Endothelial cell (in vitro differentiated cells): ENCODE measurements at regions not wholly inside any gene's neighbourhood (a gene's known extent, or its start where the extent isn't known, plus 50 kb on each side); places are given as distances from the start of the nearest gene placed in this dataset.

Source experiments
- DNase-seq: peaks from one replicate; pipeline ENCODE4 v3.0.0; 2021; ENCODE audit warnings: low spot score
- H3K27ac Mint-ChIP-seq: one replicate; pipeline ENCODE4 v1.8.0; 2021; ENCODE audit warnings: mixed read lengths, inconsistent platforms; ENCODE audit not compliant: unreplicated experiment
- H3K27me3 Mint-ChIP-seq: one replicate; pipeline ENCODE4 v1.8.0; 2021; ENCODE audit warnings: mild to moderate bottlenecking, moderate library complexity, mixed read lengths, inconsistent platforms; ENCODE audit not compliant: unreplicated experiment
- H3K36me3 Mint-ChIP-seq: one replicate; pipeline ENCODE4 v1.8.0; 2021; ENCODE audit warnings: mild to moderate bottlenecking, low read depth, mixed read lengths, inconsistent platforms; ENCODE audit not compliant: unreplicated experiment
- H3K4me1 Mint-ChIP-seq: one replicate; pipeline ENCODE4 v1.8.0; 2021; ENCODE audit warnings: mild to moderate bottlenecking, mixed read lengths, inconsistent platforms; ENCODE audit not compliant: unreplicated experiment
- H3K4me3 Mint-ChIP-seq: one replicate; pipeline ENCODE4 v1.8.0; 2021; ENCODE audit warnings: mild to moderate bottlenecking, mixed read lengths, inconsistent platforms; ENCODE audit not compliant: unreplicated experiment
- H3K9me3 Mint-ChIP-seq: one replicate; pipeline ENCODE4 v1.8.0; 2021; ENCODE audit warnings: mixed read lengths, inconsistent platforms; ENCODE audit not compliant: unreplicated experiment
- CTCF ChIP-seq: fragments of 200-600 bp; sonication (generic); IDR thresholded peaks from one replicate; pipeline ENCODE4 v1.5.0; 2021; ENCODE audit warnings: antibody characterized with exemption; ENCODE audit not compliant: unreplicated experiment

- Mint-ChIP-seq H3K4me3 (no peak overlapping the region), H3K27me3 (peaks cover 4% of the 10 kb centered on the region), H3K4me1 (no peaks in the 10 kb centered on the region), H3K36me3 (no peaks in the 10 kb centered on the region), H3K9me3 (no peaks in the 10 kb centered on the region), H3K27ac (no peak overlapping the region)
- no peak for TF ChIP-seq CTCF
- DNase-seq, result no peak
Measured at GRCh38 chr5:130243641-130244040, 339.4 kb downstream of the CHSY3 start.

GRCh38 chr5:130237721-130238120 lies 333.5 kb downstream of the CHSY3 start:
- DNase-seq, result no peak
- H3K4me1 Mint-ChIP-seq, result peaks cover 4% of the 10 kb centered on the region
- no peaks in the 10 kb centered on the region for H3K27me3 Mint-ChIP-seq
- H3K9me3 Mint-ChIP-seq, result no peaks in the 10 kb centered on the region
- H3K36me3 Mint-ChIP-seq, result no peaks in the 10 kb centered on the region
- H3K4me3 Mint-ChIP-seq, result no peak overlapping the region
- TF ChIP-seq CTCF, result no peak
- H3K27ac Mint-ChIP-seq, result no peak overlapping the region
